ENCODE measurements at regions not wholly inside any gene's neighbourhood (a gene's known extent, or its start where the extent isn't known, plus 50 kb on each side); places are given as distances from the start of the nearest gene placed in this dataset.

- no peak overlapping the region for H2AFZ ChIP-seq (ENCODE audit: low read depth, low read length)
- H3K27ac ChIP-seq (ENCODE audit: low read depth, low read length): no peak overlapping the region
- H3K36me3 Mint-ChIP-seq (ENCODE audit: low read depth, unreplicated experiment): no peaks in the 10 kb centered on the region
- H3K27me3 ChIP-seq (ENCODE audit: insufficient read depth, low read length): no peaks in the 10 kb centered on the region
- no peaks in the 10 kb centered on the region for H3K36me3 ChIP-seq (ENCODE audit: insufficient read depth, low read length)
- no peak for FAIRE-seq
- no peaks in the 10 kb centered on the region for H3K4me1 ChIP-seq (ENCODE audit: insufficient read depth, low read length)
- H3K4me3 ChIP-seq (ENCODE audit: insufficient read depth, low read depth, low read length): no peak overlapping the region
- H3K4me3 Mint-ChIP-seq (ENCODE audit: unreplicated experiment): no peak overlapping the region
- no peaks in the 10 kb centered on the region for H3K9me3 ChIP-seq (ENCODE audit: insufficient read depth, low read depth, low read length)
- H3K9me3 Mint-ChIP-seq (ENCODE audit: unreplicated experiment): no peaks in the 10 kb centered on the region
- no peaks in the 10 kb centered on the region for H3K4me1 Mint-ChIP-seq (ENCODE audit: low read depth, unreplicated experiment)
- DNase-seq (ENCODE audit: low read depth): peak; percentile 1
- no peaks in the 10 kb centered on the region for H4K20me1 ChIP-seq (ENCODE audit: insufficient read depth, low read length)
- TF ChIP-seq EZH2 (IDR thresholded peaks at IDR 0.05; ENCODE audit: insufficient read depth, low read length): no peak
- TF ChIP-seq, protein P1, sequence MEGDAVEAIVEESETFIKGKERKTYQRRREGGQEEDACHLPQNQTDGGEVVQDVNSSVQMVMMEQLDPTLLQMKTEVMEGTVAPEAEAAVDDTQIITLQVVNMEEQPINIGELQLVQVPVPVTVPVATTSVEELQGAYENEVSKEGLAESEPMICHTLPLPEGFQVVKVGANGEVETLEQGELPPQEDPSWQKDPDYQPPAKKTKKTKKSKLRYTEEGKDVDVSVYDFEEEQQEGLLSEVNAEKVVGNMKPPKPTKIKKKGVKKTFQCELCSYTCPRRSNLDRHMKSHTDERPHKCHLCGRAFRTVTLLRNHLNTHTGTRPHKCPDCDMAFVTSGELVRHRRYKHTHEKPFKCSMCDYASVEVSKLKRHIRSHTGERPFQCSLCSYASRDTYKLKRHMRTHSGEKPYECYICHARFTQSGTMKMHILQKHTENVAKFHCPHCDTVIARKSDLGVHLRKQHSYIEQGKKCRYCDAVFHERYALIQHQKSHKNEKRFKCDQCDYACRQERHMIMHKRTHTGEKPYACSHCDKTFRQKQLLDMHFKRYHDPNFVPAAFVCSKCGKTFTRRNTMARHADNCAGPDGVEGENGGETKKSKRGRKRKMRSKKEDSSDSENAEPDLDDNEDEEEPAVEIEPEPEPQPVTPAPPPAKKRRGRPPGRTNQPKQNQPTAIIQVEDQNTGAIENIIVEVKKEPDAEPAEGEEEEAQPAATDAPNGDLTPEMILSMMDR (IDR thresholded peaks at IDR 0.05; ENCODE audit: insufficient read depth, low read depth, low read length): no peak
- no peak overlapping the region for H3K27ac Mint-ChIP-seq (ENCODE audit: unreplicated experiment)
- no peak overlapping the region for H3K4me2 ChIP-seq (ENCODE audit: low read length)
- no peak overlapping the region for H3K9ac ChIP-seq (ENCODE audit: low read length)
- no peaks in the 10 kb centered on the region for H3K79me2 ChIP-seq (ENCODE audit: insufficient read depth, low read length)
- no peaks in the 10 kb centered on the region for H3K27me3 Mint-ChIP-seq (ENCODE audit: low read depth, unreplicated experiment)
These were observed 83.5 kb upstream of the RIOK2 start for GRCh38 chr5:97266576-97266975.

DNA sequence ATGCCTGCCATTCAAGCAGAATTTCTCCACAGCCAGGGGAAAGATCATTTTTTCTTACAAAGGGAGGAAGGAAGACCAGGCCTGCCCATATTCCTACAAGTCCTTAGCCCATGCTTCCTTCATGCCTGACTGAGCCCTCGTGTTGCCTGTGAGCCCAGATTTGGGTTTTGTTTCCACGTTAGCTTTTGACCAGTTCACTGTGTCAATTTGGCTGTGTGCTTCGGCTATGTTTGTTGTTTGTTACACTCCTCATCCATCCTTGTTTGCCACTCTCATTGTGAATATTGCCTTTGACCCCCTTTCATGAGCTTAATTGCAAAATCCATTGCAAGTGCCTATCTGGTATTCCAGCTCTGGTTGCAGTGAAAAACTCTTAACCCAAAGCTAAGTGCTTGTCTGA is 84.7 kb upstream of the RIOK2 start:
- Histone ChIP-seq H3K79me2 (ENCODE audit: insufficient read depth, low read length) (no peaks in the 10 kb centered on the region), H3K9me3 (ENCODE audit: insufficient read depth, low read depth, low read length) (no peaks in the 10 kb centered on the region), H3K36me3 (ENCODE audit: insufficient read depth, low read length) (no peaks in the 10 kb centered on the region), H3K27ac (ENCODE audit: low read depth, low read length) (no peak overlapping the region), H3K4me1 (ENCODE audit: insufficient read depth, low read length) (no peaks in the 10 kb centered on the region), H3K9ac (ENCODE audit: low read length) (no peak overlapping the region), H3K4me3 (ENCODE audit: insufficient read depth, low read depth, low read length) (no peak overlapping the region), H3K4me2 (ENCODE audit: low read length) (no peak overlapping the region), H4K20me1 (ENCODE audit: insufficient read depth, low read length) (no peaks in the 10 kb centered on the region), H2AFZ (ENCODE audit: low read depth, low read length) (no peak overlapping the region), H3K27me3 (ENCODE audit: insufficient read depth, low read length) (no peaks in the 10 kb centered on the region)
- DNase-seq (ENCODE audit: low read depth): no peak
- H3K9me3 Mint-ChIP-seq (ENCODE audit: unreplicated experiment): peaks cover 2% of the 10 kb centered on the region
- no peaks in the 10 kb centered on the region for H3K4me1 Mint-ChIP-seq (ENCODE audit: low read depth, unreplicated experiment)
- no peak for FAIRE-seq
- TF ChIP-seq, protein P1 (IDR thresholded peaks at IDR 0.05; ENCODE audit: insufficient read depth, low read depth, low read length): no peak
- no peak for TF ChIP-seq EZH2 (IDR thresholded peaks at IDR 0.05; ENCODE audit: insufficient read depth, low read length)
- H3K27me3 Mint-ChIP-seq (ENCODE audit: low read depth, unreplicated experiment): no peaks in the 10 kb centered on the region
- H3K36me3 Mint-ChIP-seq (ENCODE audit: low read depth, unreplicated experiment): no peaks in the 10 kb centered on the region
- no peak overlapping the region for H3K27ac Mint-ChIP-seq (ENCODE audit: unreplicated experiment)
- no peak overlapping the region for H3K4me3 Mint-ChIP-seq (ENCODE audit: unreplicated experiment)

- Histone ChIP-seq H3K27me3 (ENCODE audit: insufficient read depth, low read length) (no peaks in the 10 kb centered on the region), H2AFZ (ENCODE audit: low read depth, low read length) (no peak overlapping the region), H3K79me2 (ENCODE audit: insufficient read depth, low read length) (no peaks in the 10 kb centered on the region), H3K4me1 (ENCODE audit: insufficient read depth, low read length) (no peaks in the 10 kb centered on the region), H3K4me2 (ENCODE audit: low read length) (no peak overlapping the region), H3K9me3 (ENCODE audit: insufficient read depth, low read depth, low read length) (no peaks in the 10 kb centered on the region), H3K9ac (ENCODE audit: low read length) (no peak overlapping the region), H3K4me3 (ENCODE audit: insufficient read depth, low read depth, low read length) (no peak overlapping the region), H4K20me1 (ENCODE audit: insufficient read depth, low read length) (no peaks in the 10 kb centered on the region), H3K36me3 (ENCODE audit: insufficient read depth, low read length) (no peaks in the 10 kb centered on the region), H3K27ac (ENCODE audit: low read depth, low read length) (no peak overlapping the region)
- FAIRE-seq (no peak), DNase-seq (ENCODE audit: low read depth) (no peak)
- H3K27me3 Mint-ChIP-seq (ENCODE audit: low read depth, unreplicated experiment): no peaks in the 10 kb centered on the region
- H3K4me3 Mint-ChIP-seq (ENCODE audit: unreplicated experiment): no peak overlapping the region
- TF ChIP-seq, protein P1 (IDR thresholded peaks at IDR 0.05; ENCODE audit: insufficient read depth, low read depth, low read length): no peak
- TF ChIP-seq EZH2 (IDR thresholded peaks at IDR 0.05; ENCODE audit: insufficient read depth, low read length): no peak
- no peaks in the 10 kb centered on the region for H3K36me3 Mint-ChIP-seq (ENCODE audit: low read depth, unreplicated experiment)
- H3K4me1 Mint-ChIP-seq (ENCODE audit: low read depth, unreplicated experiment): no peaks in the 10 kb centered on the region
- H3K9me3 Mint-ChIP-seq (ENCODE audit: unreplicated experiment): peaks cover 8% of the 10 kb centered on the region
- no peak overlapping the region for H3K27ac Mint-ChIP-seq (ENCODE audit: unreplicated experiment)
These were observed 93.5 kb upstream of the RIOK2 start for GRCh38 chr5:97276474-97277120.
